ENCODE measurements at regions not wholly inside any gene's neighbourhood (a gene's known extent, or its start where the extent isn't known, plus 50 kb on each side); places are given as distances from the start of the nearest gene placed in this dataset.

DNA sequence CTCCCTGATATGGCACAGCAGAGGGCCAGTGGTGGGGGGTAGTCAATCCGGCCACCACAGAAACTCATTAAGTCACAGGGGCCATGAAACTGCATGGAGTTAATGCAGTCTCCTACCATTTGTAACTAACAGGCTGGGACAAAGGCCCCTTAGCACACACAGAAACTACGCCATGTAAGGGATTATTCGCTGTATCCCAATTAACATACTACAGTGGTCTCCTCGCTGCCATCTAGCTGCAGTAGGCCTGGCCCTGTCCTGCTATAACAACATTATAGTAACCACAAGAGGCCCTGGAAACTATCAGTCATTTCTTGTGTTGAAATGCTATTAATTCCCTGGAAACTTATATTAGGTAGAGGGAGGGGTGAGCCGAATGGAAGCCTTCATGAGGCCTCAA is 72.3 kb upstream of the CCN2 start (continued):
- no peak for TF ChIP-seq TCF12 (IDR thresholded peaks at IDR 0.05; ENCODE audit: low read depth, low read length)
- TF ChIP-seq HDAC2 (IDR thresholded peaks at IDR 0.05; ENCODE audit: borderline replicate concordance in 1 of 2, low read depth in 2 of 2, low read length in 2 of 2), result no peak
- peak; percentile 84 for TF ChIP-seq SRF (IDR thresholded peaks at IDR 0.05; ENCODE audit: low read depth, low read length)
- TF ChIP-seq RFX5 (IDR thresholded peaks at IDR 0.05; ENCODE audit: borderline replicate concordance, low read depth, low read length), result no peak
- TF ChIP-seq RAD21 (IDR thresholded peaks at IDR 0.05 in 1 of 2, conservative IDR thresholded peaks at IDR 0.05 in 1 of 2; ENCODE audit: low read depth in 2 of 2, low read length in 2 of 2), result peak in 1 of 2 experiments; percentile 42; a peak in 2 of 4 replicates
- no peak for TF ChIP-seq TEAD4 (IDR thresholded peaks at IDR 0.05; ENCODE audit: low read depth, low read length)
- no peak for TF ChIP-seq BACH1 (IDR thresholded peaks at IDR 0.05; ENCODE audit: low read length)

Data from H1 (cell line).